CD4-positive, alpha-beta T cell treated with Interleukin-17A for 1 hour (primary cell): ENCODE measurements at regions not wholly inside any gene's neighbourhood (a gene's known extent, or its start where the extent isn't known, plus 50 kb on each side); places are given as distances from the start of the nearest gene placed in this dataset.

ENCODE experiments used
- DNase-seq: peaks from one replicate; pipeline ENCODE4 v3.0.0-alpha.2; 2020

DNA sequence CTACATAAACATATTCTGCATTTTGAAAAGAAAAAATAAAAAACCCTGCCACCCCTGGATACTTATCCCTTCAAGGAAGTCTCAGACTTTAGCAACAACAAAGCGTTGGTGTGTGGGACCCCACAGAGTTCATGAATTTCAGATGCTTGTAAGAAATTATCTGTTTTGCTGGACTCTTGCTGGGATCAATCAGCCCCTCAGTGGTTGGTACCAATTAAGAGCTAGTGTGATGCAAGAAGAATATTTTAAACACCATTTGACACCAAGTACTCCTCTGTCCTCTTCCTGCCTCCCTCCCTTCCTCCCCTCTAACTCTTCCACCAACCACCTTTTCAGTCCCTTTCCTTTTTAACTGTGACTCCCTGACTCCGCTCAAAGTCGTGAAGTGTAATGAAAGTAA lies 51.5 kb downstream of the SST start:
- DNase-seq, result no peak

DNA sequence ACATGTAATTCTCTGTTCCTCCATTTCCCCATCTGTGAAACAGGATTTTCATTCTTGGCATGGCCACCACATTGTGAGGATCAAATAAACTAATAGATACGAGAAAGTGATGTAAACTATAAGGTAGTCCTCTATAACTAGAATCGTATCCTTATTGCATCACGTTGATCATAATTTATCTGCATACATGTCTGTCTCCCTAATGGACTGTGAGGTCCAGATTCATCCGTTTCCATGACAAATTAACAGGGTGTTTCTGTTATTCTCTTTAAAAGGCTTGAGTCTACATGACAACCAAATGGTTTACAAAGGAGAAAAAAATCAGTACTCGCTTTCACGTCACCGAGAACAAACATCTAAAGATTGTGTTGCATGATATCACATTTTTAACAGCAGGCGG lies 53.0 kb downstream of the SST start:
- no peak for DNase-seq

DNA sequence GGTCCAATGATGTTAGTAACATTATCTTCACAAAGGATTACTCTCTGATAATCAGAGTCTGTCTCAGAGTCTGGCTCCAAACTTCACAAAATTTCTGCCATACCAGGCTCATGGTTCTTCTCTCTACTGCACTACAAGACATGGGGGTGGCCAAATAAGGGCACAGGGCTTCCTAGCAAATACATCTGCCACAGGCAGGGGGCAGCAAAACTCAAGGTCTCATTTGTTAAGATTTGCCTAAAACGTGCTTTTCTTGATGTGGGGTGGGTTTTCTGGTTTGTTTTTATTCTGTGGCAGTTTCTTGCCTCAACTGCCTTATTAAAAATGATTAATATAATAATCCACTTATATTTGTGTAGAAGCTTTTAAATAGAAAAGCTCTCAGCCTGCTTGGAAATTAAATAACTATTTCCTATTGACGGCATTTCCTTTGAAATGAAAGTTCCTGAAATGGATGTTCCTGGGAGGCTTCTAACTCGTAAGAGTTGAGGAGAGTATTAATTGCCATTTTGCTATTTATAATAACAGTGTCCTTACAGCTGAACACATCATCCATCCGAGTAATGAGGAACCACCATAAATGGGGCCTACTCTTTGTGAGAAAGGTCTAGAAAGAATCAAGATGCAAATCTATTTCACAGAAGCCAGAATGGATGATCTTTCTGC lies 53.8 kb downstream of the SST start:
- DNase-seq, result peak; percentile 56

DNA sequence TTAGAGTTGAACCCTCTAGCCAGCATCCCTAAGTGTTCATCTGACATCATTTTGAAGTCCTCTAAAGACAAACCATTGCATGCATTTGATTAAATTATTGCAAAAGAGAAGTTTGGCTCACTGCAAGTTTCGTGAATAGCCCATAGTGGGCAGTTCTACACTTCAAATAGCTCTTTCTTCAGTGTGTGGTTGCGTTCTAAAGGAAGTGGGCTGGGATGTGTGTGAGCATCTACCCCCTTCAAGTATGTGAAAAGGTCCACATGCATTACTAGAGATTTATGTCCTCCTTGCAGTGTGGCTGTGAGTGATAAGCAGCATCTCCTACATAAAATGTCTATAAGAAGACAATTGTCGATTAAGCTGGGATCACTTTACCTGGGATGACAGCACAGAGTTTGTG lies 54.6 kb downstream of the SST start:
- DNase-seq, result no peak

DNA sequence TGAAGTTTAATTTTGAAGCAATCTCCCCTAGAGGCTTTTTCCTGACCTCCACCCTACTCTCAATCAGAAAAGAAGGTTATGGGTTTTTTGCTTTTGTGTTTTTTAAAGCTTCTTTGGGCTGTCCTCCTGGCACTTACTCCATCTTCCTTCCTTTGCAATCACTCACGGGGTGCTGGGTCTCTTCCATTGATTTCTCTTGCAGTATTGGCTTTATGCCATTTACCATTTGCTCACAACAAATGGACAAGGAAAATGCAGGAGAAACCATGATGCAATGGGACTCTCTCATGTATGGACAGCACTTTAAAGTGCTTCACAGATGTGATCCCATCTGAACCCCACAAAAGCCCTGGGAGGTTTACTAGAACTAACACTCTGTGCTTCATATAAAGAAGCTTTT lies 57.5 kb downstream of the SST start:
- no peak for DNase-seq

DNA sequence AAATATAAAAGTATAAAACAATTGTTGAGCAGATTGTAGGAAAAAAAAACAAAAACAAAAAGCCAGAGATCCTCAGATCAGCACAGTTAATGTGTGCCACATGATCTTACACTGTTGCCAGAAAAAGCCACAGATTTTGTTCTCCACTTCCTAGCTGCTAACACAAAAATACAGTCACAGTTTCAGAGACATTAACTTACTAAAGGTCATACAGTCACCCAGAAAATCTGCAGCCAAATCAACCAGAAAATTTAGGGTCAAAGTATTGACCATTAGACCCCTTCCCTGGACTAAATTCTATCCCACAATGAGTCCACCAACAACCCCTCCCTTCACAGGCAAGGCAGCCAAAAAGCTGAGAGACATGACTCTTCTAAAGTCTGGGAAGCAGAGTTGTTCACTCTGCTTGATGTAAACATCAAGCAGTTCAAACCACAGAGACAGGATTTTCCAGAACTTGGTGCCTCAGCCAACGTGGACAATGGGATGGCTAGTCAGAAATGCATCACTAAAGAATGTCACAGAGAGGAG lies 59.1 kb downstream of the SST start:
- no peak for DNase-seq

DNA sequence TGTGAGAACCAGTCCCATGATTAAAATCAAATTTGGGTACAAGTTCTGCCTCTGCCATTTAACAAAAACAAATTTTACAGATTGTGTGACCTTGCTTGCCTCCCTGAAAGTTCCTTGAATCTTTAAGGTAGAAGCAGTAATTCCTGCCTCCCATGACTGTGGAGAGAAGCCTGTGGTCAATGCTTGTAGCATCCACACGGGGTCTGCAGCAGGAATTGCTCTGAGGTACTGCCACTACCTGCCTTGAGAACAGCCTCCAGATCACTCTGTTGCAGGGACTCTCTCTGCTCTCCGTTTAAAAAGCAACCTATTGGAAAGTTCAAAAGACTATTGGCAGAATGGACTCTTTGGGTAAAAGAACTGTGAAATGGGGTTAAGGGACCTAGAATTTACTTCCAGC lies 75.9 kb downstream of the SST start:
- no peak for DNase-seq

DNA sequence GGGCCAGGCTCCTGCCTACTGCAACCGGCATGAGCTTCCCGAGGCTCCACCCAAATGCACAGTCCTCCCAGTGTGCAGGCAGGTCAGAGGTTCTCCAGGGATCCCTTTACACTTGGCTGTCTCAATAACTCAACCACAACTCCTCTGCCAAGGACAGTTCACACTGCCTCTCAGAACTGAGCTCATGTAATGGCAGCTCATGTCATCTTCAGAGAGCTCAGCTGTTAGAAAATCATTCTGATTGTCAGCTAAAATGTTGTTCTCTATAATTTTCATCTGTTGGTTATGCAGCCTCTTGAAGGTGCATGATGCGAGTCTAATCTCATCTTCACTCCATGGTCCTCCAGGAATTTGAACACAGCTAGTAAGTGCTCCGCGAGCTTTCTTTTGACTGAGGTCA lies 76.7 kb downstream of the SST start:
- no peak for DNase-seq

DNA sequence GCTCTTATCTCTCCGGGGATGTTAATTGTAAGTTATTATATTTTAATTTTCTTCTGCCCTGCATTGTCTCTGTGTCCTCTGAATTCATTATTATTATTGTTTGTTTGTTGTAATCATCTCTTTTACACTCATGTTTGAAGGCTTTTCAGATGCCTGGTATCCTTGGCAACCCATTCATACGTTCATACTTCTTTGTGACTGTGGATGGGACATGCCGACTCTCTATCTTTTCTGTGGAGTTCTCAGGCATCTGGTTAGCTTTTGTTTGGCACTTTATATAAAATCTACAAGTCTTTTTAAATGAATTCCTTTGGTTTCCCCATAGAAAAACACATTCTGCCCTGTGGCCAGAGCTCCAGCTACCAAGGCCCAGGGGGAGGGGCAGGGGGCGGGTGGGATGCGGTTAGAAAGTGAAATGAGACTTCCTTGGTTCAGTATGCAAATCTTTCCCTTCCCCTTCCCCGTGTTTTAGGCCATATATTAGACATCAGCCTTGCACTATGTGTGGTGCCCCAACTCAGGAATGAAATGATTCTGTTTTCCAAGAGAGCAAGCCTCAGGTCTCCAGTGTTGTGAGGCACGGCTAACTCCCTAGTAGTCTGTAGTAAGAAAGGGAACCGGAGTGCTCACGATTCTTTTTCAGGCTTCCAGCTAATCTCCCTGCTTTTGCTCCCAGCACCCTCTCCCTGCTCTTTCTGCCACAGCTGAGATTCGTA lies 79.2 kb downstream of the SST start:
- no peak for DNase-seq

DNA sequence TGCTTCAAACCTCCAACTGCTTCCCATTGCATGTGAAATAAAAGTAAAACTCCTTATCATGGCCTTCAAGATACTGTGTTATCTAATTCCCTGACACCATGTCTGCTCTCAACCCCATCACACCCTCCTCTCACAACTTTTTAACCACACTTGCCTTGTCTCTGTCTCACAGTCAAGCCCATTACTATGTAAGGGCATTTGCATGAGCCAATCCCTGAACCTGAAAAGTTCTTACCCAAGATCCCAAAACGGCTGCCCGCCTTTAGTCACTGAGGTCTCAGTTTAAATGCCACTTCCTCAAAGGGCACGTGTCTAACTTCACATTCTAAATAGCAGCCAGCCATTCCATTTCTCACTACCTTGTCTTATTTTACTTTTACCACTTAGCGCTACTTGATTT lies 83.1 kb downstream of the SST start:
- no peak for DNase-seq

DNA sequence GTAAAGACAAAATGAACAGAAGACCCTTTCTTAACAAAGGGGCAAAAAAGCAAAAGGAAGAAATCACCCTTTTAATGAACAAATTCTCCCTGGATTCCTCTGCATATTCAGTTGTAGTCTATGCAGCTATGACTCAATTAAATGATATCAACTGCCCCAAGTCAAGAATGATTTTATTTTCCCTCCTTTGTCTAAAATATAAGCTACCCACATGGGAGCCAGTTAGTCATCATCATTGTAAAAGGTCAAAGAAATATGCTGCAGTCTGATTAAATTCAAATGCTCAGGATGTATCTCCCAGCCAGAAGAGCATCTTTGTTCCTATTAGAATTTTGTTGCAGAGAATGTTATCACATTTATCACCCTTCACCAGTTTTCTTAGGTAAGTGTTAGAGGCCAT lies 84.0 kb downstream of the SST start:
- DNase-seq, result no peak

DNA sequence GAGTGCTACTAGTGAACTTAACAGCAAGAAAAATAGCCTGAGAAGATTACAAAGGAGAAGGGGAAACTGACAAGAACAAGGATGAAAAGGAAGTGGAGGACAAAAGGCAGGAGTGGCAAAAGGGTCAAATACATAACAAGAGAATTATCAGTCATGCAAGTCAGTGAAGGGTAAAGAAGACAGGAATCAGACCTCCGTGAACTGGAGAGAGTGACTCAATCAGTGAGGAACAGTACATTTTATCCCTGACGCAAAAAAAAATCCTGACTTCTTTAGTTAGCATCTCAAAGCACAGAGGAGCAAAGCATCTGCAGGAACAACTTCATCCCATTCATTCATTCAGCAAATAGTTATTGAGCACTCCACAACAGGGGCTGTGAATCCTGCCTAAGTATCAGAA lies 97.8 kb downstream of the SST start:
- DNase-seq, result no peak

DNA sequence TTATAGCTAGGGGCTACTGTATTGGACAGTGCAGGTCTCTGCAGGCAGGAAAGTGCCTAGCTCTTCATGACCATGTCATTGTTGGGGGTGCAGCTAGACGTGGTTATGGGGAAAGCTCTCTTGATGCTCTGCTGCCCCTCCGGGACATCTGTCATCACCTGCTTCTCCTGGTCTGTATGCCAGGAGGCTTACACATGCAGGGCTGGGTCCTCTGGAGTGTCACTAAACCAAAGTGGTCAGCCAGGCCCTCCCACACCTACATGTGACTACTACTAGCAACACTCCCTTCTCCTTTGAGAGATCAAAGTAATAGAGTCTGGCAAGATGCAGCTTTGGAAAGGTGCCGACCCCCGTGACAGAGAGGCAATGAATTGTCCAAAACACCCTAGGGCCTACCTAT lies 98.5 kb downstream of the SST start:
- DNase-seq, result no peak

DNA sequence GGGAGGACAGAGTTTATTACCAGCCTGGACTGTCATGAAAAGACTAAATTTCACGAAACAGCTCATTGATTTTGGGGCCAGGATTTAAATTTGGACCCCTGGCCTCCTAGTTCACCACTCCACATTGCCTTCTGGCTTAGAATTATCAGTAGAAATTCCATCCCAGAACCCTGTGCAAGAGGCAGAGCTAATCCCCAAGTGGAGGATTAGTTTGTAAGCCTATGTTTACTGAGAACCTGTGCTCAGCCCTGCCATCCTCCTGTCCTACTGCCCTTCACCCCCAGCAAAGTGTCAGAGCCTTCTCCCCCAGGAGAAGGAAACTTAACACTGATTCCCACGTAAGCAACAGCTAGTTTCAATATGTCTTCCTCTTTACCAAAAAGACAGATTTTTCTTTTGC lies 99.4 kb downstream of the SST start:
- DNase-seq, result no peak

DNA sequence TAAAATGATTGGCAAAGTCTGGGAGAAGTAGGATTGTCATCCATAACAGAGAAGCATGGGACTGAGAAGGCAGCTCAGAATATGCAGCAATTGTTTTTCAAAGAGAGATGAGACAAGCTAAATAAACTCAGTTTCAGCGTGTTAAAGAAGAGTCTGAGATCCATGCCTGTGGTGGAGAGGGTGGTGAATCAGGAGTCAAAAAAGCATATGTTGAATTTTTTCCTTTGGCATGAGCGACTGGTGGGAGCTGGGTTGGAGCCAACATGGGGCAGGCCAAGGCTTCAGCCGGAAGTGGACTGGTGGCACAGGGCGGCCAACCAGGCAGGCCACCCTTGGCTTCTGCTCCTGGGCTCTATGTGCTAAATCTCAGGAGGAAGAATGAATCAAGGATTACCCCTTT lies 102.0 kb downstream of the SST start:
- no peak for DNase-seq

DNA sequence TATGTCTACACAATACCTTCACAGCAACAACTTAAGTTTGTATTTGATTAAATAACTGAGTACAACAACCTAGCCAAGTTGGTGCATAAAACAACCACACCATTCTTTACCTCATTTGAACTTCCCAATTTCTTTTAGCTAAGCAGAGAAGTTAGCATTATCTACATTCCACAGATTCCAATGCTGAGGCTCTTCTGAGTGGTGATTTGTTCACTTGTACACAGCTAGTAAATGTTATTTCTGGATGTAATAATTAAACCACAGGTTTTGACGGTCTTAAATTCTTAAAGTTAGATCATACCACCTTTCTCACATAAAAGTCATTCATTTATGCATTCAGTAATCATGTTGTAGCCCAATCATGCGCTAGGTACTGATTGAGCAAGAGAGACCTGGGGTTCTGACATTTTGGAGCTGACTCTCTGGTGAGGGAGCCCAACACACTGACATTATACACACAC lies 102.5 kb downstream of the SST start:
- no peak for DNase-seq

DNA sequence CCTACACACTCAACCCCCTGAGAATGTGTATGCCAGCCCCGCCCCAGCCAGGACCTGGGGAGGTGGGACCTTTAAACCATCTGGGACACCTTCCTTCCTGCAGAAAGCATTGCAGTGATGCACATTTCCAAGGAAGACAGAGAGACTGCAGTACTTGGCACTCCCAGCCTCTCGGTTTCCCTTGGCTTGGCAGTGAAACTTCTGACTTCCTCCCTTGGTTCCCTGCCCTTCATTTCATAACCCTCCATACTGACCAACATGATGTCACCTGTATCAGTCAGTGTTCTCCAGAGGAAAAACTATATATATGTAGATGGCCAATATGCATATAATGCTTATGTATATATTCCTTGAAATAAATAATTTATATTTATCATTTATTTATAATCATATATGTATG lies 103.2 kb downstream of the SST start:
- DNase-seq, result no peak

DNA sequence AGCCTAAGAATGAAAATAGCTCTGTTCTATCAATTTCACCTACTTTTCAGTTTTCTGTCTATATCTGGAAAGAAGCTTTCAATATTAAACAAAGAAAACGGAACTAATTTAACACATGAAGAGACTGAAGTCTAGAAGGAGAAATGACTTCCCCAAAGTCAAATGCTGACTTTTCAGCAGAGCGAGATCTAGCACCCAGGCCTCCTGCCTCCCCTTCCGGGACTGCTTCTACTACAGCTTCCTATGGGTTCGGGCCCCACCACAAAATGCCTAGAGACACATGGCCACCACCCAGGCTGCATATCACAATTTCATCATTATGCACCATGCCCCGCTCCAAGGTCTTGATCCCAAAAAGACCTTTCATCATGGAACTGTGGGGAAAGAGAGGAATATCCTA lies 104.5 kb downstream of the SST start:
- DNase-seq, result no peak

DNA sequence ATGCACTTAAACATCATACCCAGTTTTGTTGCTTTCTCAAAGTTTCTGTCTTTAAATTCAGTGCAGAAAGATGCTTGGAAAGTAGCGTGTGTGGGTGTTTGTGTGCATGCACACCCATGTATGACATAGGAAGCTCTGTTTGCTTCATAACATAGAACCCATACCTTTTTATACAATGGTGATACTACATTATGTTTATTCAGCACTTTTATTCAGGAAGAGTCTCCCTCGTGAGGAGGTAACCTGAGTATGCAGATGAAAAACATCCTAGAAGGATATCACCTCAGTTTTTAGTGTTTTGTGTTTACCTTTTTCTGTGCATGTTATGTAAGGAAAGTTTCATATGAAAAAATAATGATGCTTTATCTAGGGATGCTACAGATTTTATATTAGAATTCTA lies 111.2 kb downstream of the SST start:
- no peak for DNase-seq

DNA sequence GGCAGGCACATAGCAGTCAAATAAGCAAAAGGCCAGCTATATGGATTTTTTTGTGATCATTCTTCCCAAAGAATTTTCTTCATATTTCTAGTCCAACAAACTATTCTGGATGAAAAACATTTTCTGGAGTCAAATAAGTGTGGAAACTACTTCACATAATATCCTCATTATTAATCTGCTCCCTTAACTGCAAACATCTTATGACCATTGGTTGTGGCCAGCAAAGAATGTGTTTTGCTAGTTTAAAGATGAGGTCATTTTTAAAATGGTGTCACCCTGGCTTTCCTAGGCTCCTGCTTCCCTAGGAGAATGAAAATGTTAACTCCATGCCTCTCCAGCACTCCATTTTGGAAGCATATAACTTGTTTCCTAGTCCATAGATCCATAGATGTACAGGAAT lies 118.8 kb downstream of the SST start:
- no peak for DNase-seq

DNA sequence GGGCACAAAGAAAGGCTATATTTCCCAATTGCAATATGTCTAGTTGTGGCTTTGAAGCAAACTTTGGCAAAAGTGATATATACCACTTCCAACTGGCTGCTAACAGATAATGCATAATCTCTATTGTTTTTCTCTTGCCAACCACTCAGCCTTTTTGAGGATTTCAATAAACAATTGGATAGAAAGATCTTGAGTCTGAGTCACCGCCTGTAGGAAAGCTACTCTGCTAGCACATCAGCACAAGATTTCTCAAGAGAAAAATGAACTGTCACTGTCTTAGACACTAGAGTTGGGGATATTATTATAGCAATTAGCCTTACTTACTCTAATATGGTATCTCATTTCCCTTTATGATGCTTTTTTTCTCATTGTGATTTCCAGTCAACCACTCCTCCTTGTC lies 119.7 kb downstream of the SST start:
- no peak for DNase-seq

DNA sequence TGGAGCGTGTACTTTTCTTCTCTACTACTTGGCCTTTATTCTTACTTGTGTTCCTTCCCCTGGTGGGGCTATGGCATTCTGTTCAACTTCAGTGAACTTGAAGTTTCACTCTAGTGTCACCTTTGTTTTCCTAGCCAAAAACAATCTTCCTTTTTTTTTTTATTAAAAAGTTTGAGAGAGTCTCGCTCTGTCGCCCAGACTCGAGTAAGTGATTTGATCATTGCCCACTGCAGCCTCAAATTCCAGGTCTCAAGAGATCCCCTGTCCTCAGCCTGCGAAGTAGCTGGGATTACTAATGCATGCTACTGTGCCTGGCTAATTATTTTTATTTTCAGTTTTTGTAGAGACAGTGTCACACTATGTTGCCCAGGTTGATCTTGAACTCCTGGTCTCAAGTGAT lies 124.8 kb downstream of the SST start:
- no peak for DNase-seq

DNA sequence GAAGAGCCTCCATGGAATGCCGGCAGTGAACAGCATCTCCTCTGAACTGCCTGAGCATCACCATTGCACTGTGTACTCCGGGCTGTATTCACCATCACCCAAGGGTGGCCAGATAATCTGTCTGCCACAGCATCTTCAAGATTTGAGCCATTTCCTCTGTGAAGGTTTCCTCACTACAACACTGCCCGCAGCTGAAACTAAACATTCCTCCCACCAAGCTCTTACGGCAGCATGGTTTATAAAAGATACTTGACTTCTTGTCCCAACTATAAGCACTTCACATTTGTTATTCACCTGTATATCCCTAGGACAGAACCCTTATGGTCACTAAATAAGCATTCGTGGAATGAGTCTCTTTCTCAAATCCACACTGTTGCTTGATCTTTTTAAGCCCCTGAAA lies 125.9 kb downstream of the SST start:
- DNase-seq, result no peak

DNA sequence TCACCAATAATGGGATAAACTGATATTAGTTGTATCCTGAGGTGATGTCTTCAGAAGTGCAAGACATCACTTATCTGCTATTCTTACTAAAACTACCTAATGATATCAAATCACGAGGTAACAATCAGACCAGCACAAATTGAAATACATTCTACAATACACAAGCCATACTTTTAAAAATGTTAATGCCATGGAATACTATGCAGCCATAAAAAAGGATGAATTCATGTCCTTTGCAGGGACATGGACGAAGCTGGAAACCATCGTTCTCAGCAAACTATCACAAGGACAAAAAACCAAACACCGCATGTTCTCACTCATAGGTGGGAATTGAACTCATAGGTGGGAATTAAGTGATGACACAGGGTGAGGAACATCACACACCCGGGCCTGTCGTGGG lies 129.3 kb downstream of the SST start:
- no peak for DNase-seq

DNA sequence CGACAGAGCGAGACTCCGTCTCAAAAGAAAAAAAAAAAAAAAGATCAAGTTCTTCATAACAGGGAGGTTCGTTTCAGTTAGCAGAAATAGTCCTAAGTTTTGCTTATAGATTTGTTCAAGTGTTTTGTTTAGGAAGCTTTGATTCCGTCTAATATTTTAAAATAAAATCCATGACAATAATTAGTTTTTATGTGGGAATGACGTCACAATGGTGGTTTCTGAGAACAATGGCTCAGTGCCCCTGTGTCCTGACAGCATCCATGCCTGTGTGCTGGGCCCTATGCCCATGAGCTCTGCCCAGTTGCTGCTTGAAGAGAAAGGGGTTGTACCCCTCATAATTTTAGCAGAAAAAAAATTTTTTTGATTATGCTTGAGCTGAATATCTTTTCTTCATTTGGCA lies 134.0 kb downstream of the SST start:
- DNase-seq, result no peak
